ENCODE measurements at regions not wholly inside any gene's neighbourhood (a gene's known extent, or its start where the extent isn't known, plus 50 kb on each side); places are given as distances from the start of the nearest gene placed in this dataset.

- no peak overlapping the region for H3K4me3 ChIP-seq (ENCODE audit: low read depth, low read length)
- TF ChIP-seq, protein P1, sequence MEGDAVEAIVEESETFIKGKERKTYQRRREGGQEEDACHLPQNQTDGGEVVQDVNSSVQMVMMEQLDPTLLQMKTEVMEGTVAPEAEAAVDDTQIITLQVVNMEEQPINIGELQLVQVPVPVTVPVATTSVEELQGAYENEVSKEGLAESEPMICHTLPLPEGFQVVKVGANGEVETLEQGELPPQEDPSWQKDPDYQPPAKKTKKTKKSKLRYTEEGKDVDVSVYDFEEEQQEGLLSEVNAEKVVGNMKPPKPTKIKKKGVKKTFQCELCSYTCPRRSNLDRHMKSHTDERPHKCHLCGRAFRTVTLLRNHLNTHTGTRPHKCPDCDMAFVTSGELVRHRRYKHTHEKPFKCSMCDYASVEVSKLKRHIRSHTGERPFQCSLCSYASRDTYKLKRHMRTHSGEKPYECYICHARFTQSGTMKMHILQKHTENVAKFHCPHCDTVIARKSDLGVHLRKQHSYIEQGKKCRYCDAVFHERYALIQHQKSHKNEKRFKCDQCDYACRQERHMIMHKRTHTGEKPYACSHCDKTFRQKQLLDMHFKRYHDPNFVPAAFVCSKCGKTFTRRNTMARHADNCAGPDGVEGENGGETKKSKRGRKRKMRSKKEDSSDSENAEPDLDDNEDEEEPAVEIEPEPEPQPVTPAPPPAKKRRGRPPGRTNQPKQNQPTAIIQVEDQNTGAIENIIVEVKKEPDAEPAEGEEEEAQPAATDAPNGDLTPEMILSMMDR (IDR thresholded peaks at IDR 0.05; ENCODE audit: low read depth, low read length, missing control alignments) = no peak
- in situ Hi-C loops (cut with HindIII; ENCODE audit: low sequenced_read_pairs) = no loop called here
These were observed 289.6 kb downstream of the DTWD2 start for GRCh38 chr5:118698774-118699173.

GRCh38 chr5:118696076-118696475, 292.3 kb downstream of the DTWD2 start:
- no peak overlapping the region for H3K4me3 ChIP-seq (ENCODE audit: low read depth, low read length)
- TF ChIP-seq, protein P1 (IDR thresholded peaks at IDR 0.05; ENCODE audit: low read depth, low read length, missing control alignments) = no peak
- DNase-seq (ENCODE audit: low read depth) = no peak
- in situ Hi-C loops (cut with HindIII; ENCODE audit: low sequenced_read_pairs) = no loop called here

More at GRCh38 chr5:118698774-118699173, 289.6 kb downstream of the DTWD2 start:
- no peak for DNase-seq (ENCODE audit: low read depth)

DNA sequence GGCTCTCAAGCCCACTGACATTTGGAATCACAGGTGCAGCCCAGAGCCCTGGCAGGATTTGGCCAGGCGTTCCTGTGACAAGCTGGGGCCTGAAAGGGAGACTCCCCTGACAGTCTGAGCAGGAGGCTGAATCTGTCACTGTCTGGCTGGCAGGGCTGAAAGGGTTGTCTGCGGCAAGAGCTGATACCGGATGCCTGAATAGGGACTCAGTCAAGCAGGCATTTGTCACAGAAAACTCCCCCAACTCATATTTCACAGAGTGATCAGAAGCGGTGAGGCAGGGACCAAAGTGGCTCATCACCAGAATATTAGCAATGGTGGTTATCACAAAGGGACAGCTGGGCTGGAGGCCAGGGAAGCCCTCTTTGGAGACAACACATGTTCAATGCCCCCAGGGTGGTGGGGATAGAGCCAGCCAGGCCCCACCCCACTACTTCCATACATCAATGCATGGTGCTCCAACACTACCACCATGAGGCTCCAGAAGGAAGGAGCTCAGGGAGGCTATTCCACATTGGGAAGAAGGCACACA, 295.5 kb downstream of the DTWD2 start:
- in situ Hi-C loops (cut with HindIII; ENCODE audit: low sequenced_read_pairs) = no loop called here
- H3K4me3 ChIP-seq (ENCODE audit: low read depth, low read length) = no peak overlapping the region
- DNase-seq (ENCODE audit: low read depth) = no peak
- TF ChIP-seq, protein P1 (IDR thresholded peaks at IDR 0.05; ENCODE audit: low read depth, low read length, missing control alignments) = no peak

DNA sequence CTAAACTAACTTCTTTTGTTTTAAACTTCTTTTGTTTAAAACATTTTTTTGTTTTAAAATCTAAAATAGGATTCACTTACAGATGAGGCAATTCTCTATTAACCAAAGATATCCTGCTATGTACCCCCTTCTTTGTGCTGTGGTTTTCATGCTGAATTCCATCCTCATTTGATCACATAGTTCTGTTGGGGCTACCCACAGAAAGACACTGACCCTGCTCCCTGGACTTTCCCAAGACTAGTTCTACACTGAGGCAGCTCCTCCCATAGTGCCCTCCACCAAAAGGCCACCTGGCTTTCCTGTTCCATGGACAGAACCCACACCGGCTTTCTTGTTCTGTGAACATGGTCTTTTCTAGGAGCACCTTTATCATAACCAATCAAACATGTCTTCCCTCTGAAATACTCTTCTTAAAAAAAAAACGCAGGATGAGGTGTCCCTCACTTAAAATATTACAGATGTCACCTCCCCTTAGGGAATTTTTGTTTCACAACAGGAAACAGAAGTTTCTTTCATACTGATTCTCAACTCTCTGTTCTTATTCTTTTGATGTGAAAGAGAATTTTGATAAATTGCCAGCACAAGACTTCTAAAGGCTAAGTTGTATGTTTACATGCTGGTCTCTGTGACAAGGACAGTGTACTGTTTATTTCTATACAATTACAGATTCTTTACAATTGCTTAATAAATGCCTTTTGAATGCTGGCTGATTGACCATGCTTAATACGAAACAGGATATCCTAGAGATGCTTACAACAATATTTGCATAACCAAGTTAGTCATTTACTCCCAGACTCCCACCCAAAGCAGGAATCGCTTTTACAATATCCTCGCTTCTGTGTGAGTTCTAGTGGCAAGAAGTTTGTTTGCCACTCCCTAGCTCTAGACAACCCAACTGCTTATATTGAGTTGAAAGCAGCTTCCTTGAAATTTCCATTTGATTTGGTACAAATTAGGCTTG, 300.4 kb downstream of the DTWD2 start:
- TF ChIP-seq, protein P1 (IDR thresholded peaks at IDR 0.05; ENCODE audit: low read depth, low read length, missing control alignments) = no peak
- no peak overlapping the region for H3K4me3 ChIP-seq (ENCODE audit: low read depth, low read length)
- in situ Hi-C loops (cut with HindIII; ENCODE audit: low sequenced_read_pairs) = no loop called here
- peak; percentile 44 for DNase-seq (ENCODE audit: low read depth)

GRCh38 chr5:118687100-118687499, 301.2 kb downstream of the DTWD2 start:
- DNase-seq (ENCODE audit: low read depth) = no peak
- TF ChIP-seq, protein P1 (IDR thresholded peaks at IDR 0.05; ENCODE audit: low read depth, low read length, missing control alignments) = no peak
- in situ Hi-C loops (cut with HindIII; ENCODE audit: low sequenced_read_pairs) = no loop called here
- H3K4me3 ChIP-seq (ENCODE audit: low read depth, low read length) = no peak overlapping the region

- H3K4me3 ChIP-seq (ENCODE audit: low read depth, low read length) = no peak overlapping the region
- TF ChIP-seq, protein P1 (IDR thresholded peaks at IDR 0.05; ENCODE audit: low read depth, low read length, missing control alignments) = no peak
- in situ Hi-C loops (cut with HindIII; ENCODE audit: low sequenced_read_pairs) = no loop called here
- DNase-seq (ENCODE audit: low read depth) = no peak
These were observed 306.7 kb downstream of the DTWD2 start for GRCh38 chr5:118681655-118682054.
